ENCODE measurements at regions not wholly inside any gene's neighbourhood (a gene's known extent, or its start where the extent isn't known, plus 50 kb on each side); places are given as distances from the start of the nearest gene placed in this dataset.

- TF ChIP-seq CTCF (IDR thresholded peaks at IDR 0.05) (no peak), POLR2A (IDR thresholded peaks at IDR 0.05) (no peak)
Measured at GRCh38 chr20:57881466-57882385, 171.9 kb upstream of the PMEPA1 start.

Measured in esophagus squamous epithelium (tissue), 4 donors.